CD4-positive, alpha-beta T cell treated with Interferon gamma for 1 hour (primary cell): ENCODE measurements at regions not wholly inside any gene's neighbourhood (a gene's known extent, or its start where the extent isn't known, plus 50 kb on each side); places are given as distances from the start of the nearest gene placed in this dataset.
"Not testable (repeated sequence)": the region's sequence is repeated elsewhere in the genome, so short reads cannot be mapped to it uniquely, and the experiment has no call there.

Experiments
- DNase-seq: peaks from one replicate; pipeline ENCODE4 v3.0.0-alpha.2; 2020

GRCh38 chr21:17105932-17106331, 406.9 kb upstream of the CXADR start:
- DNase-seq, result no peak

- DNase-seq, result no peak
Measured at GRCh38 chr21:17114045-17114444, 398.8 kb upstream of the CXADR start.

- no peak for DNase-seq
Measured at GRCh38 chr21:17118638-17119384, 394.0 kb upstream of the CXADR start.

GRCh38 chr21:17119466-17120297, 393.2 kb upstream of the CXADR start:
- DNase-seq, result no peak

GRCh38 chr21:17127395-17127794, 385.4 kb upstream of the CXADR start:
- DNase-seq, result not testable (repeated sequence)

- no peak for DNase-seq
Measured at GRCh38 chr21:17128132-17128531, 384.7 kb upstream of the CXADR start.

- DNase-seq, result not testable (repeated sequence)
Measured at GRCh38 chr21:17139159-17139558, 373.7 kb upstream of the CXADR start.

- DNase-seq, result no peak
Measured at GRCh38 chr21:17139696-17140095, 373.1 kb upstream of the CXADR start.

- no peak for DNase-seq
Measured at GRCh38 chr21:17146426-17146825, 366.4 kb upstream of the CXADR start.

GRCh38 chr21:17159697-17160096, 353.1 kb upstream of the CXADR start:
- no peak for DNase-seq

- DNase-seq, result no peak
Measured at GRCh38 chr21:17185674-17186073, 327.2 kb upstream of the CXADR start.

GRCh38 chr21:17189963-17190362, 322.9 kb upstream of the CXADR start:
- DNase-seq, result no peak

GRCh38 chr21:17191346-17191993, 321.4 kb upstream of the CXADR start:
- DNase-seq, result no peak

GRCh38 chr21:17195351-17195750, 317.5 kb upstream of the CXADR start:
- DNase-seq, result no peak

GRCh38 chr21:17195976-17196375, 316.9 kb upstream of the CXADR start:
- DNase-seq, result no peak

- DNase-seq, result no peak
Measured at GRCh38 chr21:17196623-17197022, 316.2 kb upstream of the CXADR start.

- no peak for DNase-seq
Measured at GRCh38 chr21:17197996-17198395, 314.8 kb upstream of the CXADR start.

GRCh38 chr21:17200250-17200649, 312.6 kb upstream of the CXADR start:
- DNase-seq, result no peak

- DNase-seq, result no peak
Measured at GRCh38 chr21:17201741-17202260, 311.0 kb upstream of the CXADR start.

GRCh38 chr21:17214801-17215200, 298.0 kb upstream of the CXADR start:
- no peak for DNase-seq

- not testable (repeated sequence) for DNase-seq
Measured at GRCh38 chr21:17219050-17219449, 293.8 kb upstream of the CXADR start.

GRCh38 chr21:17231124-17231523, 281.7 kb upstream of the CXADR start:
- no peak for DNase-seq

GRCh38 chr21:17231771-17232170, 281.1 kb upstream of the CXADR start:
- DNase-seq, result no peak

GRCh38 chr21:17238468-17238867, 274.4 kb upstream of the CXADR start:
- no peak for DNase-seq
